ENCODE measurements at regions not wholly inside any gene's neighbourhood (a gene's known extent, or its start where the extent isn't known, plus 50 kb on each side); places are given as distances from the start of the nearest gene placed in this dataset.

DNA sequence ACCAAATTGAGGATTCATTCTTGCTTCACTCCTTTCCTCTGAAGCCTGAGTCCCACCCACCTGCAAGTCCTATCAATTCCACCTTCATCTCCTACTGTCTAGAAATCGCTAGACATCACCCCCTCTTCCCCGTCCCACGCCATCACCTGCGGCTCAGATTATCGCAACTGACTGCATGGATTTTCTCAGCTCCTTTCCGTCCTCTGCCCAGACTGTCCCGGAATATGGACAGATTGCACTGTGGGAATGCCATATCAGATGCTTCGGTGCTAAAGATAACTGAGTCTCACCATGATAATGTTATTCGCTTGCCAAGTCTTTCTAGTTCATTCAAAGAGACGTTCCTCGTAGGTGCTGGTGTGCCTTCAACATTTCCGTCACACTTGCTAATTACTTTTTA is 66.4 kb upstream of the USP29 start:
- TF ChIP-seq, protein P1, sequence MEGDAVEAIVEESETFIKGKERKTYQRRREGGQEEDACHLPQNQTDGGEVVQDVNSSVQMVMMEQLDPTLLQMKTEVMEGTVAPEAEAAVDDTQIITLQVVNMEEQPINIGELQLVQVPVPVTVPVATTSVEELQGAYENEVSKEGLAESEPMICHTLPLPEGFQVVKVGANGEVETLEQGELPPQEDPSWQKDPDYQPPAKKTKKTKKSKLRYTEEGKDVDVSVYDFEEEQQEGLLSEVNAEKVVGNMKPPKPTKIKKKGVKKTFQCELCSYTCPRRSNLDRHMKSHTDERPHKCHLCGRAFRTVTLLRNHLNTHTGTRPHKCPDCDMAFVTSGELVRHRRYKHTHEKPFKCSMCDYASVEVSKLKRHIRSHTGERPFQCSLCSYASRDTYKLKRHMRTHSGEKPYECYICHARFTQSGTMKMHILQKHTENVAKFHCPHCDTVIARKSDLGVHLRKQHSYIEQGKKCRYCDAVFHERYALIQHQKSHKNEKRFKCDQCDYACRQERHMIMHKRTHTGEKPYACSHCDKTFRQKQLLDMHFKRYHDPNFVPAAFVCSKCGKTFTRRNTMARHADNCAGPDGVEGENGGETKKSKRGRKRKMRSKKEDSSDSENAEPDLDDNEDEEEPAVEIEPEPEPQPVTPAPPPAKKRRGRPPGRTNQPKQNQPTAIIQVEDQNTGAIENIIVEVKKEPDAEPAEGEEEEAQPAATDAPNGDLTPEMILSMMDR (IDR thresholded peaks at IDR 0.05), result no peak
- no peak for TF ChIP-seq JUN (IDR thresholded peaks at IDR 0.05)
- TF ChIP-seq, protein P2, sequence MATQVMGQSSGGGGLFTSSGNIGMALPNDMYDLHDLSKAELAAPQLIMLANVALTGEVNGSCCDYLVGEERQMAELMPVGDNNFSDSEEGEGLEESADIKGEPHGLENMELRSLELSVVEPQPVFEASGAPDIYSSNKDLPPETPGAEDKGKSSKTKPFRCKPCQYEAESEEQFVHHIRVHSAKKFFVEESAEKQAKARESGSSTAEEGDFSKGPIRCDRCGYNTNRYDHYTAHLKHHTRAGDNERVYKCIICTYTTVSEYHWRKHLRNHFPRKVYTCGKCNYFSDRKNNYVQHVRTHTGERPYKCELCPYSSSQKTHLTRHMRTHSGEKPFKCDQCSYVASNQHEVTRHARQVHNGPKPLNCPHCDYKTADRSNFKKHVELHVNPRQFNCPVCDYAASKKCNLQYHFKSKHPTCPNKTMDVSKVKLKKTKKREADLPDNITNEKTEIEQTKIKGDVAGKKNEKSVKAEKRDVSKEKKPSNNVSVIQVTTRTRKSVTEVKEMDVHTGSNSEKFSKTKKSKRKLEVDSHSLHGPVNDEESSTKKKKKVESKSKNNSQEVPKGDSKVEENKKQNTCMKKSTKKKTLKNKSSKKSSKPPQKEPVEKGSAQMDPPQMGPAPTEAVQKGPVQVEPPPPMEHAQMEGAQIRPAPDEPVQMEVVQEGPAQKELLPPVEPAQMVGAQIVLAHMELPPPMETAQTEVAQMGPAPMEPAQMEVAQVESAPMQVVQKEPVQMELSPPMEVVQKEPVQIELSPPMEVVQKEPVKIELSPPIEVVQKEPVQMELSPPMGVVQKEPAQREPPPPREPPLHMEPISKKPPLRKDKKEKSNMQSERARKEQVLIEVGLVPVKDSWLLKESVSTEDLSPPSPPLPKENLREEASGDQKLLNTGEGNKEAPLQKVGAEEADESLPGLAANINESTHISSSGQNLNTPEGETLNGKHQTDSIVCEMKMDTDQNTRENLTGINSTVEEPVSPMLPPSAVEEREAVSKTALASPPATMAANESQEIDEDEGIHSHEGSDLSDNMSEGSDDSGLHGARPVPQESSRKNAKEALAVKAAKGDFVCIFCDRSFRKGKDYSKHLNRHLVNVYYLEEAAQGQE (IDR thresholded peaks at IDR 0.05), result no peak
- TF ChIP-seq, protein P3, sequence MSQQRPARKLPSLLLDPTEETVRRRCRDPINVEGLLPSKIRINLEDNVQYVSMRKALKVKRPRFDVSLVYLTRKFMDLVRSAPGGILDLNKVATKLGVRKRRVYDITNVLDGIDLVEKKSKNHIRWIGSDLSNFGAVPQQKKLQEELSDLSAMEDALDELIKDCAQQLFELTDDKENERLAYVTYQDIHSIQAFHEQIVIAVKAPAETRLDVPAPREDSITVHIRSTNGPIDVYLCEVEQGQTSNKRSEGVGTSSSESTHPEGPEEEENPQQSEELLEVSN (IDR thresholded peaks at IDR 0.05; ENCODE audit: borderline replicate concordance, low read depth), result no peak
- no peak for TF ChIP-seq TP53 (CRISPR knock-in tag; IDR thresholded peaks at IDR 0.05)

All from A549 (cell line).